Endothelial cell of umbilical vein (primary cell): ENCODE measurements at regions not wholly inside any gene's neighbourhood (a gene's known extent, or its start where the extent isn't known, plus 50 kb on each side); places are given as distances from the start of the nearest gene placed in this dataset.

Experiments used
- BruUV-seq: library from RNA; stranded (reverse); fragments of 400-500 nt; replicated peaks from 2 replicates; lab custom pipeline; 2021; lab: Mats Ljungman, UMichigan
- CTCF ChIA-PET: fragments of 300-600, 350-600 bp; sonication (Branson Sonifier 250); formaldehyde crosslinking; loops from one replicate; lab custom pipeline; 2021; ENCODE audit warnings: antibody characterized with exemption, inconsistent platforms; lab: Charles Lee
- POLR2A ChIA-PET: fragments of 300-600, 350-600 bp; sonication (Branson Sonifier 250); formaldehyde crosslinking; loops from one replicate; lab custom pipeline; 2021; ENCODE audit warnings: antibody characterized with exemption, inconsistent platforms; lab: Charles Lee
- DNase-seq: peaks from one replicate; pipeline ENCODE4 v3.0.0-alpha.2; 2011; ENCODE audit warnings: low read depth, low spot score
- FAIRE-seq: peaks from 2 replicates; lab custom pipeline; 2011; peaks lifted over from hg19 to GRCh38; lab: Jason Lieb, UNC
- H2AFZ ChIP-seq: 2 replicates; pipeline ENCODE4 v1.6.0; 2012; ENCODE audit warnings: low read depth, low read length, control low read depth, inconsistent platforms
- H3K27ac ChIP-seq: 2 replicates; pipeline ENCODE4 v1.5.1; 2011; ENCODE audit warnings: low read depth, mild to moderate bottlenecking, control low read depth, low read length, moderate library complexity; ENCODE audit not compliant: insufficient read depth
- H3K27me3 ChIP-seq, 2 experiments: 2 replicates each; pipeline versions ENCODE4 v1.6.0 to v1.6.1; 2011; ENCODE audit warnings: low read length in 2 of 2, mixed read lengths in 1 of 2; ENCODE audit not compliant: control insufficient read depth in 2 of 2, insufficient read depth in 2 of 2
- H3K36me3 ChIP-seq, 2 experiments: 2 replicates in 1 of 2; 3 replicates in 1 of 2; pipeline ENCODE4 v1.5.1; 2011; ENCODE audit warnings: low read length in 2 of 2, mild to moderate bottlenecking in 1 of 2, moderate library complexity in 1 of 2; ENCODE audit not compliant: control insufficient read depth in 2 of 2, insufficient read depth in 2 of 2; ENCODE audit errors: extremely low read depth in 1 of 2
- H3K4me1 ChIP-seq: 3 replicates; pipeline ENCODE4 v1.5.1; 2011; ENCODE audit warnings: mild to moderate bottlenecking, low read length; ENCODE audit not compliant: control insufficient read depth, insufficient read depth; ENCODE audit errors: extremely low read depth
- H3K4me2 ChIP-seq: 2 replicates; pipeline ENCODE4 v1.6.1; 2011; ENCODE audit warnings: low read length, control low read depth, mixed read lengths; ENCODE audit not compliant: insufficient read depth
- H3K4me3 ChIP-seq, 3 experiments: fragments of 200-600 bp in 1 of 3; sonication (generic), shearing (Covaris generic) in 1 of 3; replicated peaks in 1 of 3; 2 replicates each; pipeline ENCODE4 v1.5.1; 2011 to 2016; ENCODE audit warnings: control low read depth in 3 of 3, low read length in 3 of 3, mild to moderate bottlenecking in 2 of 3, inconsistent platforms in 1 of 3, low read depth in 1 of 3, moderate library complexity in 1 of 3; ENCODE audit not compliant: insufficient read depth in 1 of 3
- H3K79me2 ChIP-seq: 2 replicates; pipeline ENCODE4 v1.6.0; 2012; ENCODE audit warnings: low read length, inconsistent platforms; ENCODE audit not compliant: control insufficient read depth, insufficient read depth
- H3K9ac ChIP-seq: replicated peaks from 2 replicates; pipeline ENCODE3; 2011; ENCODE audit warnings: low read length, control low read depth; ENCODE audit not compliant: insufficient read depth; ENCODE audit errors: extremely low read depth
- H3K9me1 ChIP-seq: replicated peaks from 3 replicates; pipeline ENCODE4 v1.6.0; 2011; ENCODE audit warnings: mild to moderate bottlenecking, low read length; ENCODE audit not compliant: control insufficient read depth, insufficient read depth; ENCODE audit errors: extremely low read depth
- H3K9me3 ChIP-seq: replicated peaks from 2 replicates; pipeline ENCODE4 v1.5.1; 2012; ENCODE audit warnings: low read length, inconsistent platforms; ENCODE audit not compliant: control insufficient read depth, insufficient read depth
- H4K20me1 ChIP-seq: replicated peaks from 2 replicates; pipeline ENCODE3; 2011; ENCODE audit warnings: mild to moderate bottlenecking, low read length; ENCODE audit not compliant: control insufficient read depth, insufficient read depth; ENCODE audit errors: extremely low read depth
- EZH2 ChIP-seq: IDR thresholded peaks from 2 replicates; pipeline ENCODE4 v1.6.1; 2012; ENCODE audit warnings: borderline replicate concordance, low read depth, mild to moderate bottlenecking, moderate library complexity, low read length, inconsistent platforms; ENCODE audit not compliant: severe bottlenecking
- FOS ChIP-seq: IDR thresholded peaks from 2 replicates; pipeline ENCODE4 v1.6.1; 2011; ENCODE audit warnings: mild to moderate bottlenecking, low read length, moderate library complexity, borderline replicate concordance; ENCODE audit not compliant: insufficient read depth
- GATA2 ChIP-seq: IDR thresholded peaks from 2 replicates; pipeline ENCODE4 v1.7.0; 2011; ENCODE audit warnings: low read depth, mild to moderate bottlenecking, moderate library complexity, mixed read lengths, low read length; ENCODE audit not compliant: insufficient read length, insufficient read depth
- JUN ChIP-seq: IDR thresholded peaks from 2 replicates; pipeline ENCODE4 v1.6.1; 2011; ENCODE audit warnings: borderline replicate concordance, low read depth; ENCODE audit not compliant: insufficient read length, insufficient read depth
- MYC ChIP-seq: IDR thresholded peaks from one replicate; pipeline ENCODE4 v1.6.1; 2011; ENCODE audit warnings: mild to moderate bottlenecking, low read depth, low read length
- POLR2A ChIP-seq: IDR thresholded peaks from 2 replicates; pipeline ENCODE4 v1.6.1; 2012; ENCODE audit warnings: low read depth, mild to moderate bottlenecking, control low read depth, low read length
- POLR2AphosphoS5 ChIP-seq: IDR thresholded peaks from 2 replicates; pipeline ENCODE4 v1.6.1; 2012; ENCODE audit warnings: low read depth, mild to moderate bottlenecking, control low read depth, low read length, moderate library complexity; ENCODE audit not compliant: insufficient read depth
- dilution Hi-C: fragments of 300-500 bp; cut with MboI; formaldehyde crosslinking; loops from one replicate; pipeline ENCODE4 v1.15.0; 2019; ENCODE audit warnings: low sequenced_read_pairs; ENCODE audit not compliant: extremely low pct_ligation_motif_present
- intact Hi-C: fragments of 100-400 bp; cut with micrococcal nuclease; formaldehyde crosslinking; loops from one replicate; pipeline ENCODE4 v1.10.0; 2022
- TF ChIP-seq, protein P1 (sequence below), 2 donors: IDR thresholded peaks; 1 replicate in 1 of 2; 2 replicates in 1 of 2; pipeline ENCODE4 v1.5.1; 2011; ENCODE audit warnings: low read length in 2 of 2, mild to moderate bottlenecking in 2 of 2, moderate library complexity in 2 of 2, control low read depth in 1 of 2, inconsistent platforms in 1 of 2, low read depth in 1 of 2; ENCODE audit not compliant: insufficient read depth in 1 of 2; ENCODE audit errors: extremely low read depth in 1 of 2
- TF ChIP-seq, protein P2 (sequence below): IDR thresholded peaks from 2 replicates; pipeline ENCODE4 v1.6.1; 2011; ENCODE audit not compliant: insufficient read depth, insufficient read length

DNA sequence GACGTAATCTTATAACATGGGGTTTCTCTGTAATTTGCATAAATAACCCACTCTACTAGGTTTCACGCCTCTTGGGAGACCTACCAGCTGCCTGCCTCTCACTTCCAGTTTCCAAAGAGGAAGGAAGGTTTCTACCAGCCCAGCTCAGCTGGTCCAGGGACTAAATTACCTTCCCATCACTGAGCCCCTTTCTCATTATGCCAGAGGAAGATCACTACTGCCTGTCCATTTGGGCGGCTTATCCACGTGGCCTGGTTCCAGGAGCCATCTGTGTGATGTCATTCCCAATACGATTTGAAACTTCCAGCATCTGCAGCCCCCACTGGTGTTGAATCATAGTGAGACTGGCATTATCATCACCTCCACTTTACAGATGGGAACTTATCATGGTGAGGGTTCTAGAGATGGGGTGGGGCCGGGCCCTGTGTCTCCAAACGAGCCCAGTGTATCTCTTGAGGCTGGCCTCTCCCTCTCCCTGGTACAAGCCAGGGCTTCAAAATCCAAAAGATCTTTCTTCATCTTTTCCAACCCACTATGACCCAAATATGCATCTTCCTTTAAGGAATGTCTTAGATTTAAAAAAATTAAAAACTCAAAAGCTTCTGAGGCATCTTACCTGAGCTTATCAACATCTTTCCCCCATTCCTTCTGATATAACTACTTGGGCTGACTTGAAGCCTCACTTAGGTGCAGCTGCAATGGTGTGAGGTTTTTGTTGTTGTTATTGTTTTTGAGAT is 140.8 kb downstream of the DDX1 start:
- H2AFZ ChIP-seq, result no peak overlapping the region
- H3K36me3 ChIP-seq, result no peaks in the 10 kb centered on the region
- no peaks in the 10 kb centered on the region for H3K9me1 ChIP-seq
- no peaks in the 10 kb centered on the region for H4K20me1 ChIP-seq
- intact Hi-C loops (loop anchor here (10.0 kb wide), 1 partner anchor 872 kb away; no protein-coding TSS in a partner anchor), dilution Hi-C loops (no loop called here)
- H3K9ac ChIP-seq, result no peak overlapping the region
- BruUV-seq, result no TSS peak
- H3K9me3 ChIP-seq, result no peaks in the 10 kb centered on the region
- no peaks in the 10 kb centered on the region for H3K79me2 ChIP-seq
- POLR2A ChIA-PET, result no interaction called here
- H3K4me2 ChIP-seq, result no peak overlapping the region
- H3K4me3 ChIP-seq, result no peak overlapping the region
- FAIRE-seq (no peak), DNase-seq (no peak)
- H3K27ac ChIP-seq, result no peak overlapping the region
- no peak for TF ChIP-seq JUN
- TF ChIP-seq, protein P1, sequence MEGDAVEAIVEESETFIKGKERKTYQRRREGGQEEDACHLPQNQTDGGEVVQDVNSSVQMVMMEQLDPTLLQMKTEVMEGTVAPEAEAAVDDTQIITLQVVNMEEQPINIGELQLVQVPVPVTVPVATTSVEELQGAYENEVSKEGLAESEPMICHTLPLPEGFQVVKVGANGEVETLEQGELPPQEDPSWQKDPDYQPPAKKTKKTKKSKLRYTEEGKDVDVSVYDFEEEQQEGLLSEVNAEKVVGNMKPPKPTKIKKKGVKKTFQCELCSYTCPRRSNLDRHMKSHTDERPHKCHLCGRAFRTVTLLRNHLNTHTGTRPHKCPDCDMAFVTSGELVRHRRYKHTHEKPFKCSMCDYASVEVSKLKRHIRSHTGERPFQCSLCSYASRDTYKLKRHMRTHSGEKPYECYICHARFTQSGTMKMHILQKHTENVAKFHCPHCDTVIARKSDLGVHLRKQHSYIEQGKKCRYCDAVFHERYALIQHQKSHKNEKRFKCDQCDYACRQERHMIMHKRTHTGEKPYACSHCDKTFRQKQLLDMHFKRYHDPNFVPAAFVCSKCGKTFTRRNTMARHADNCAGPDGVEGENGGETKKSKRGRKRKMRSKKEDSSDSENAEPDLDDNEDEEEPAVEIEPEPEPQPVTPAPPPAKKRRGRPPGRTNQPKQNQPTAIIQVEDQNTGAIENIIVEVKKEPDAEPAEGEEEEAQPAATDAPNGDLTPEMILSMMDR (IDR thresholded peaks at IDR 0.05; ENCODE audit: extremely low read depth in 1 of 2, insufficient read depth in 1 of 2, low read depth in 1 of 2, low read length in 2 of 2), result no peak
- TF ChIP-seq POLR2AphosphoS5, result no peak
- no peak for TF ChIP-seq POLR2A
- TF ChIP-seq GATA2, result no peak
- no peak for TF ChIP-seq FOS
- no peak for TF ChIP-seq EZH2
- TF ChIP-seq, protein P2, sequence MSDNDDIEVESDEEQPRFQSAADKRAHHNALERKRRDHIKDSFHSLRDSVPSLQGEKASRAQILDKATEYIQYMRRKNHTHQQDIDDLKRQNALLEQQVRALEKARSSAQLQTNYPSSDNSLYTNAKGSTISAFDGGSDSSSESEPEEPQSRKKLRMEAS, result no peak
- TF ChIP-seq MYC, result no peak
- no peaks in the 10 kb centered on the region for H3K27me3 ChIP-seq
- H3K4me1 ChIP-seq, result peaks cover 31% of the 10 kb centered on the region
- CTCF ChIA-PET, result no interaction called here
